ENCODE measurements at regions not wholly inside any gene's neighbourhood (a gene's known extent, or its start where the extent isn't known, plus 50 kb on each side); places are given as distances from the start of the nearest gene placed in this dataset.

GRCh38 chr3:28739647-28740046 lies 391.0 kb upstream of the AZI2 start:
- TF ChIP-seq CTCF (conservative IDR thresholded peaks at IDR 0.05; ENCODE audit: low read depth in 2 of 2) (no peak), REST (IDR thresholded peaks at IDR 0.05; ENCODE audit: unreplicated experiment) (no peak), POLR2AphosphoS5 (IDR thresholded peaks at IDR 0.05; ENCODE audit: low read depth) (no peak), CREB1 (CRISPR knock-in tag; IDR thresholded peaks at IDR 0.05; ENCODE audit: low read depth) (no peak), EZH2phosphoT487 (IDR thresholded peaks at IDR 0.05; ENCODE audit: unreplicated experiment) (no peak), EZH2 (IDR thresholded peaks at IDR 0.05; ENCODE audit: low read depth, unreplicated experiment) (no peak)
